ENCODE measurements at regions not wholly inside any gene's neighbourhood (a gene's known extent, or its start where the extent isn't known, plus 50 kb on each side); places are given as distances from the start of the nearest gene placed in this dataset.

DNA sequence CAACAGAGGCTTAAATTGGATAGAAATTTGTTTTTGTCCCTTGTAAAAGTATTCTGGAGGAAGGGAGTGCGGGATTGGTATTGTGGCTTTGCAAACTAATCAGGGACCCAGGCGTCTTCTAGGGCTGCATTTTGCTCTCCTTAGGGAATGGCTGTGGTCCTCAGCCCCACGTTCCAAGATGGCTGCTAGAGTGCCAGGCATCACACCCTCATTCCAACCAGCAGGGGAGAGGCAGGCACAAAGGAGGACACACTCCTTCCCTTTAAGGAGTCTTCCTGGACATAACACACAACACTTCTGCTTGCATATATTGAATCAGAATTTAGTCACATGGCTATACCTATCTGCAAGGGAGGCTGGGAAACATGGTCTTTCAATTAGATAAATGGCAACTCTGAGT is 174.5 kb upstream of the LYSMD4 start:
- no peaks in the 10 kb centered on the region for H3K36me3 ChIP-seq (ENCODE audit: control insufficient read depth in 4 of 4, insufficient read depth in 3 of 4, low read depth in 1 of 4, low read length in 3 of 4)
- no peak for DNase-seq (ENCODE audit: low spot score)
- no peak overlapping the region for H3K9ac ChIP-seq (ENCODE audit: low read depth in 1 of 2, low read length in 2 of 2)
- TF ChIP-seq, protein P1, sequence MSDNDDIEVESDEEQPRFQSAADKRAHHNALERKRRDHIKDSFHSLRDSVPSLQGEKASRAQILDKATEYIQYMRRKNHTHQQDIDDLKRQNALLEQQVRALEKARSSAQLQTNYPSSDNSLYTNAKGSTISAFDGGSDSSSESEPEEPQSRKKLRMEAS (IDR thresholded peaks at IDR 0.05) = no peak
- no peak for TF ChIP-seq NR2F2 (IDR thresholded peaks at IDR 0.05)
- no peak for TF ChIP-seq GABPA (IDR thresholded peaks at IDR 0.05 in 1 of 2, conservative IDR thresholded peaks at IDR 0.05 in 1 of 2)
- TF ChIP-seq RXRA (IDR thresholded peaks at IDR 0.05) = no peak
- TF ChIP-seq SP1 (IDR thresholded peaks at IDR 0.05) = no peak
- TF ChIP-seq FOXA1 (IDR thresholded peaks at IDR 0.05) = no peak
- TF ChIP-seq RAD21 (IDR thresholded peaks at IDR 0.05) = no peak
- no peak for TF ChIP-seq REST (IDR thresholded peaks at IDR 0.05)
- no peak for TF ChIP-seq TAF1 (conservative IDR thresholded peaks at IDR 0.05)
- no peak for TF ChIP-seq HNF4G (IDR thresholded peaks at IDR 0.05)
- no peak for TF ChIP-seq HNF4A (conservative IDR thresholded peaks at IDR 0.05)
- 93% methylated on average over 3 of the region's 3 CpGs for WGBS
- H3K27ac ChIP-seq (ENCODE audit: low read depth in 1 of 2, low read length in 2 of 2) = no peak overlapping the region
- no peaks in the 10 kb centered on the region for H3K4me1 ChIP-seq (ENCODE audit: control insufficient read depth in 4 of 4, insufficient read depth in 4 of 4, low read length in 3 of 4)
- H3K4me3 ChIP-seq (ENCODE audit: low read depth in 1 of 3, low read length in 3 of 3) = no peak overlapping the region
- H3K9me3 ChIP-seq (ENCODE audit: control insufficient read depth in 4 of 4, low read length in 3 of 4) = no peaks in the 10 kb centered on the region
- peaks cover 0 to 4% (median 0%) of the 10 kb centered on the region in 4 donors for H3K27me3 ChIP-seq (ENCODE audit: control insufficient read depth in 4 of 4, insufficient read depth in 4 of 4, low read length in 3 of 4)

DNA sequence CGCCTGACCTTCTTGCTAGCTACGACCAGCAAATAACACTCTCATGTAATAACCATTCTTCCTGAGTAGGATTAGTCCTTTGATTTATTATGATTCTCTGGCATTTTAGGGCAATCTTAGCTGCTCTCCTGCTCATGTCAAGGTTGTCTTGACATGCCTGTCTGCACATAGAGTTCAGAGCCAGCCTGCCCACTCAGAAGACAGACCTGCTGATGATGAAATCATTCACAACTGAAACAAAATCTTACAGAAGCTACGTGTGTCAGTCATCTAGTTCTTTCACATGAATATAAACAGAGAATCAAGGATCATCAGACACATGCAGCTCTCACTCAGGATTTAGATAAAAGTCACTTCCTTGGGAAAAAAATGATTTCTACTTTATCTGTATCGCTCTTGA is 173.6 kb upstream of the LYSMD4 start:
- DNase-seq (ENCODE audit: low spot score) = no peak
- Histone ChIP-seq H3K36me3 (ENCODE audit: control insufficient read depth in 4 of 4, insufficient read depth in 3 of 4, low read depth in 1 of 4, low read length in 3 of 4) (no peaks in the 10 kb centered on the region), H3K27ac (ENCODE audit: low read depth in 1 of 2, low read length in 2 of 2) (no peak overlapping the region), H3K4me3 (ENCODE audit: low read depth in 1 of 3, low read length in 3 of 3) (no peak overlapping the region), H3K4me1 (ENCODE audit: control insufficient read depth in 4 of 4, insufficient read depth in 4 of 4, low read length in 3 of 4) (no peaks in the 10 kb centered on the region), H3K27me3 (ENCODE audit: control insufficient read depth in 4 of 4, insufficient read depth in 4 of 4, low read length in 3 of 4) (peaks cover 0 to 4% (median 0%) of the 10 kb centered on the region in 4 donors), H3K9me3 (ENCODE audit: control insufficient read depth in 4 of 4, low read length in 3 of 4) (no peaks in the 10 kb centered on the region), H3K9ac (ENCODE audit: low read depth in 1 of 2, low read length in 2 of 2) (no peak overlapping the region)
- 89% methylated on average over 4 of the region's 4 CpGs for WGBS
- TF ChIP-seq RXRA (IDR thresholded peaks at IDR 0.05) = no peak

GRCh38 chr15:99906311-99906710 is 173.1 kb upstream of the LYSMD4 start:
- WGBS = 79% methylated on average over 5 of the region's 5 CpGs
- TF ChIP-seq, protein P1 (IDR thresholded peaks at IDR 0.05) = no peak
- TF ChIP-seq EGR1 (IDR thresholded peaks at IDR 0.05; ENCODE audit: low read depth in 2 of 2) (no peak), REST (IDR thresholded peaks at IDR 0.05) (no peak), FOXA1 (IDR thresholded peaks at IDR 0.05) (no peak), YY1 (IDR thresholded peaks at IDR 0.05) (no peak), HNF4G (IDR thresholded peaks at IDR 0.05) (no peak), ATF3 (IDR thresholded peaks at IDR 0.05) (no peak), HNF4A (conservative IDR thresholded peaks at IDR 0.05) (no peak), FOXA2 (IDR thresholded peaks at IDR 0.05) (no peak), RAD21 (IDR thresholded peaks at IDR 0.05) (no peak)
- TF ChIP-seq, protein P2, sequence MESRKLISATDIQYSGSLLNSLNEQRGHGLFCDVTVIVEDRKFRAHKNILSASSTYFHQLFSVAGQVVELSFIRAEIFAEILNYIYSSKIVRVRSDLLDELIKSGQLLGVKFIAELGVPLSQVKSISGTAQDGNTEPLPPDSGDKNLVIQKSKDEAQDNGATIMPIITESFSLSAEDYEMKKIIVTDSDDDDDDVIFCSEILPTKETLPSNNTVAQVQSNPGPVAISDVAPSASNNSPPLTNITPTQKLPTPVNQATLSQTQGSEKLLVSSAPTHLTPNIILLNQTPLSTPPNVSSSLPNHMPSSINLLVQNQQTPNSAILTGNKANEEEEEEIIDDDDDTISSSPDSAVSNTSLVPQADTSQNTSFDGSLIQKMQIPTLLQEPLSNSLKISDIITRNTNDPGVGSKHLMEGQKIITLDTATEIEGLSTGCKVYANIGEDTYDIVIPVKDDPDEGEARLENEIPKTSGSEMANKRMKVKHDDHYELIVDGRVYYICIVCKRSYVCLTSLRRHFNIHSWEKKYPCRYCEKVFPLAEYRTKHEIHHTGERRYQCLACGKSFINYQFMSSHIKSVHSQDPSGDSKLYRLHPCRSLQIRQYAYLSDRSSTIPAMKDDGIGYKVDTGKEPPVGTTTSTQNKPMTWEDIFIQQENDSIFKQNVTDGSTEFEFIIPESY (IDR thresholded peaks at IDR 0.05) = no peak
- TF ChIP-seq, protein P3, sequence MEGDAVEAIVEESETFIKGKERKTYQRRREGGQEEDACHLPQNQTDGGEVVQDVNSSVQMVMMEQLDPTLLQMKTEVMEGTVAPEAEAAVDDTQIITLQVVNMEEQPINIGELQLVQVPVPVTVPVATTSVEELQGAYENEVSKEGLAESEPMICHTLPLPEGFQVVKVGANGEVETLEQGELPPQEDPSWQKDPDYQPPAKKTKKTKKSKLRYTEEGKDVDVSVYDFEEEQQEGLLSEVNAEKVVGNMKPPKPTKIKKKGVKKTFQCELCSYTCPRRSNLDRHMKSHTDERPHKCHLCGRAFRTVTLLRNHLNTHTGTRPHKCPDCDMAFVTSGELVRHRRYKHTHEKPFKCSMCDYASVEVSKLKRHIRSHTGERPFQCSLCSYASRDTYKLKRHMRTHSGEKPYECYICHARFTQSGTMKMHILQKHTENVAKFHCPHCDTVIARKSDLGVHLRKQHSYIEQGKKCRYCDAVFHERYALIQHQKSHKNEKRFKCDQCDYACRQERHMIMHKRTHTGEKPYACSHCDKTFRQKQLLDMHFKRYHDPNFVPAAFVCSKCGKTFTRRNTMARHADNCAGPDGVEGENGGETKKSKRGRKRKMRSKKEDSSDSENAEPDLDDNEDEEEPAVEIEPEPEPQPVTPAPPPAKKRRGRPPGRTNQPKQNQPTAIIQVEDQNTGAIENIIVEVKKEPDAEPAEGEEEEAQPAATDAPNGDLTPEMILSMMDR (IDR thresholded peaks at IDR 0.05; ENCODE audit: low read depth, low read length, missing input control) = no peak

More at GRCh38 chr15:99906311-99906710, 173.1 kb upstream of the LYSMD4 start:
- Histone ChIP-seq H3K36me3 (ENCODE audit: control insufficient read depth in 4 of 4, insufficient read depth in 3 of 4, low read depth in 1 of 4, low read length in 3 of 4) (no peaks in the 10 kb centered on the region), H3K9ac (ENCODE audit: low read depth in 1 of 2, low read length in 2 of 2) (no peak overlapping the region), H3K4me3 (ENCODE audit: low read depth in 1 of 3, low read length in 3 of 3) (no peak overlapping the region), H3K27ac (ENCODE audit: low read depth in 1 of 2, low read length in 2 of 2) (no peak overlapping the region), H3K27me3 (ENCODE audit: control insufficient read depth in 4 of 4, insufficient read depth in 4 of 4, low read length in 3 of 4) (peaks cover 0 to 4% (median 0%) of the 10 kb centered on the region in 4 donors), H3K4me1 (ENCODE audit: control insufficient read depth in 4 of 4, insufficient read depth in 4 of 4, low read length in 3 of 4) (no peaks in the 10 kb centered on the region), H3K9me3 (ENCODE audit: control insufficient read depth in 4 of 4, low read length in 3 of 4) (no peaks in the 10 kb centered on the region)
- DNase-seq (ENCODE audit: low spot score) = no peak

Measured in liver (tissue), 8 donors.